CD14-positive monocyte (primary cell): ENCODE measurements at regions not wholly inside any gene's neighbourhood (a gene's known extent, or its start where the extent isn't known, plus 50 kb on each side); places are given as distances from the start of the nearest gene placed in this dataset.

Experiments used
- DNase-seq, 3 donors: peaks; one replicate each; pipeline ENCODE4 v3.0.0-alpha.2; 2011 to 2022
- H2AFZ ChIP-seq: 2 replicates; pipeline ENCODE4 v1.6.0; 2012; ENCODE audit warnings: mild to moderate bottlenecking, low read depth, low read length, inconsistent platforms; ENCODE audit not compliant: insufficient read depth, poor library complexity, severe bottlenecking
- H3K27ac ChIP-seq, 2 donors: 1 replicate in 1 of 2; 2 replicates in 1 of 2; pipeline ENCODE4 v1.5.1; 2012 to 2013; ENCODE audit warnings: low read length in 2 of 2, control low read depth in 1 of 2, inconsistent platforms in 1 of 2, low read depth in 1 of 2, mild to moderate bottlenecking in 1 of 2
- H3K27me3 ChIP-seq, 2 donors: one replicate each; pipeline versions ENCODE4 v1.6.0 to v1.6.1; 2011 to 2013; ENCODE audit warnings: low read length in 2 of 2; ENCODE audit not compliant: control insufficient read depth in 2 of 2, insufficient read depth in 2 of 2
- H3K36me3 ChIP-seq, 2 donors: replicated peaks in 1 of 2; 1 replicate in 1 of 2; 2 replicates in 1 of 2; pipeline versions ENCODE4 v1.5.1 to v1.6.1; 2012 to 2013; ENCODE audit warnings: low read length in 2 of 2, control low read depth in 1 of 2, inconsistent platforms in 1 of 2, mild to moderate bottlenecking in 1 of 2; ENCODE audit not compliant: insufficient read depth in 2 of 2, control insufficient read depth in 1 of 2
- H3K4me1 ChIP-seq, 2 donors: 1 replicate in 1 of 2; 2 replicates in 1 of 2; pipeline versions ENCODE4 v1.5.1 to v1.6.1; 2012 to 2013; ENCODE audit warnings: low read length in 2 of 2, control low read depth in 1 of 2, inconsistent platforms in 1 of 2, mild to moderate bottlenecking in 1 of 2, moderate library complexity in 1 of 2; ENCODE audit not compliant: insufficient read depth in 2 of 2, control insufficient read depth in 1 of 2
- H3K4me2 ChIP-seq: replicated peaks from 2 replicates; pipeline ENCODE3; 2012; ENCODE audit warnings: low read length, moderate library complexity, mild to moderate bottlenecking; ENCODE audit not compliant: poor library complexity, severe bottlenecking; ENCODE audit errors: extremely low read depth
- H3K4me3 ChIP-seq, 3 experiments: fragments of 200-600 bp in 1 of 3; sonication (generic) in 1 of 3; replicated peaks in 1 of 3; 1 replicate in 2 of 3; 2 replicates in 1 of 3; pipeline ENCODE4 v1.5.1; 2011 to 2013; ENCODE audit warnings: low read length in 3 of 3, mild to moderate bottlenecking in 3 of 3, control low read depth in 2 of 3, low read depth in 2 of 3, inconsistent platforms in 1 of 3, moderate library complexity in 1 of 3
- H3K79me2 ChIP-seq: 2 replicates; pipeline ENCODE4 v1.6.0; 2012; ENCODE audit warnings: mild to moderate bottlenecking, control low read depth, inconsistent platforms, low read length, moderate library complexity; ENCODE audit not compliant: insufficient read depth
- H3K9ac ChIP-seq: 2 replicates; pipeline ENCODE4 v1.6.0; 2017; ENCODE audit warnings: low read length, mild to moderate bottlenecking; ENCODE audit not compliant: insufficient read depth, poor library complexity, severe bottlenecking
- H3K9me3 ChIP-seq, 2 donors: replicated peaks in 1 of 2; 1 replicate in 1 of 2; 2 replicates in 1 of 2; pipeline versions ENCODE4 v1.5.1 to v1.6.1; 2012 to 2013; ENCODE audit warnings: low read length in 2 of 2, control low read depth in 1 of 2; ENCODE audit not compliant: control insufficient read depth in 1 of 2, insufficient read depth in 1 of 2
- H4K20me1 ChIP-seq: 2 replicates; pipeline ENCODE4 v1.6.0; 2012; ENCODE audit warnings: mild to moderate bottlenecking, low read length, control low read depth, moderate library complexity; ENCODE audit not compliant: insufficient read depth
- H3K27ac Mint-ChIP-seq, 7 donors: one replicate each; pipeline ENCODE4 v1.8.0; 2020; ENCODE audit warnings: mild to moderate bottlenecking in 7 of 7, mixed read lengths in 7 of 7, moderate library complexity in 6 of 7, inconsistent platforms in 2 of 7
- H3K27me3 Mint-ChIP-seq, 3 donors: one replicate each; pipeline ENCODE4 v1.8.0; 2021 to 2022; ENCODE audit warnings: low read depth in 3 of 3, mild to moderate bottlenecking in 3 of 3, mixed read lengths in 3 of 3, moderate library complexity in 3 of 3, inconsistent platforms in 1 of 3
- H3K36me3 Mint-ChIP-seq, 2 donors: one replicate each; pipeline ENCODE4 v1.8.0; 2020; ENCODE audit warnings: mixed read lengths in 2 of 2, inconsistent platforms in 1 of 2, mild to moderate bottlenecking in 1 of 2
- H3K4me1 Mint-ChIP-seq: one replicate; pipeline ENCODE4 v1.8.0; 2020; ENCODE audit warnings: mild to moderate bottlenecking, mixed read lengths
- H3K4me3 Mint-ChIP-seq, 2 donors: one replicate each; pipeline ENCODE4 v1.8.0; 2020; ENCODE audit warnings: mild to moderate bottlenecking in 2 of 2, mixed read lengths in 2 of 2, moderate library complexity in 1 of 2
- H3K9me3 Mint-ChIP-seq, 7 donors: one replicate each; pipeline ENCODE4 v1.8.0; 2020 to 2022; ENCODE audit warnings: mixed read lengths in 7 of 7, mild to moderate bottlenecking in 6 of 7, moderate library complexity in 6 of 7, inconsistent platforms in 2 of 7
- WGBS: methylation state at CpG from one replicate; pipeline ENCODE4 v1.1.5; 2013; ENCODE audit warnings: missing lambda C conversion rate; ENCODE audit not compliant: insufficient coverage; 5-methylcytosine and 5-hydroxymethylcytosine counted together
- intact Hi-C, 2 donors: fragments of 100-400 bp; cut with micrococcal nuclease; formaldehyde crosslinking; loops; one replicate each; pipeline versions ENCODE4 v1.15.0 to v1.15.1; 2023
- TF ChIP-seq, protein P1 (sequence below): fragments of 200-600 bp; IDR thresholded peaks from one replicate; pipeline ENCODE4 v1.8.0; 2022; ENCODE audit warnings: antibody characterized with exemption, mild to moderate bottlenecking

DNA sequence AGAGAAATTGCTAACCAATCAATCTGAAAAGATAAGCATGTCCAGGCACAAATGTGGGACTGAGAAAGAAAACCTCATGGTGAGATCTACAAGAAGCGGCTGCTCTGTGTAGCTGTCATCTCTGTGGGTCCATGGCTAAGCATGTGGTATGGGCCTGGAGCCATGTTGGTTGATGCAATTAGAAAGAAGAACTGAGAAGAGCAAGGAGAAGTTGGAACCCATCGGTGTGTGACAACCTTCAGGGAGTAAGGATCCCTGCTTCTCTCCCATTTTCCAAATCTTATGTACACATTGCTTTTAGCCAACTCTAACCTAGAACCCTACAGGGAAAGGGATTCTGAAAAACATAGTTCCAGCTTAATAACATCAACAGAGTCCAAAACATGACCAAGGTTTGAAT, 890.2 kb downstream of the FSTL5 start:
- Histone ChIP-seq H3K4me3 (no peak overlapping the region), H3K79me2 (no peaks in the 10 kb centered on the region), H4K20me1 (no peaks in the 10 kb centered on the region), H3K4me2 (no peak overlapping the region), H3K36me3 (no peaks in the 10 kb centered on the region), H3K9me3 (peaks cover under 1 to 21% of the 10 kb centered on the region in 2 donors), H3K9ac (no peak overlapping the region), H3K4me1 (no peaks in the 10 kb centered on the region), H3K27ac (no peak overlapping the region), H2AFZ (no peak overlapping the region), H3K27me3 (no peaks in the 10 kb centered on the region)
- WGBS, result 100% methylated on average over 1 of the region's 2 CpGs
- Mint-ChIP-seq H3K27me3 (no peaks in the 10 kb centered on the region), H3K4me3 (no peak overlapping the region), H3K27ac (no peak overlapping the region), H3K9me3 (peaks cover 0 to 13% (median 9%) of the 10 kb centered on the region in 7 donors), H3K4me1 (no peaks in the 10 kb centered on the region), H3K36me3 (no peaks in the 10 kb centered on the region)
- intact Hi-C loops, result no loop called here
- no peak for DNase-seq
- TF ChIP-seq, protein P1, sequence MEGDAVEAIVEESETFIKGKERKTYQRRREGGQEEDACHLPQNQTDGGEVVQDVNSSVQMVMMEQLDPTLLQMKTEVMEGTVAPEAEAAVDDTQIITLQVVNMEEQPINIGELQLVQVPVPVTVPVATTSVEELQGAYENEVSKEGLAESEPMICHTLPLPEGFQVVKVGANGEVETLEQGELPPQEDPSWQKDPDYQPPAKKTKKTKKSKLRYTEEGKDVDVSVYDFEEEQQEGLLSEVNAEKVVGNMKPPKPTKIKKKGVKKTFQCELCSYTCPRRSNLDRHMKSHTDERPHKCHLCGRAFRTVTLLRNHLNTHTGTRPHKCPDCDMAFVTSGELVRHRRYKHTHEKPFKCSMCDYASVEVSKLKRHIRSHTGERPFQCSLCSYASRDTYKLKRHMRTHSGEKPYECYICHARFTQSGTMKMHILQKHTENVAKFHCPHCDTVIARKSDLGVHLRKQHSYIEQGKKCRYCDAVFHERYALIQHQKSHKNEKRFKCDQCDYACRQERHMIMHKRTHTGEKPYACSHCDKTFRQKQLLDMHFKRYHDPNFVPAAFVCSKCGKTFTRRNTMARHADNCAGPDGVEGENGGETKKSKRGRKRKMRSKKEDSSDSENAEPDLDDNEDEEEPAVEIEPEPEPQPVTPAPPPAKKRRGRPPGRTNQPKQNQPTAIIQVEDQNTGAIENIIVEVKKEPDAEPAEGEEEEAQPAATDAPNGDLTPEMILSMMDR, result no peak

DNA sequence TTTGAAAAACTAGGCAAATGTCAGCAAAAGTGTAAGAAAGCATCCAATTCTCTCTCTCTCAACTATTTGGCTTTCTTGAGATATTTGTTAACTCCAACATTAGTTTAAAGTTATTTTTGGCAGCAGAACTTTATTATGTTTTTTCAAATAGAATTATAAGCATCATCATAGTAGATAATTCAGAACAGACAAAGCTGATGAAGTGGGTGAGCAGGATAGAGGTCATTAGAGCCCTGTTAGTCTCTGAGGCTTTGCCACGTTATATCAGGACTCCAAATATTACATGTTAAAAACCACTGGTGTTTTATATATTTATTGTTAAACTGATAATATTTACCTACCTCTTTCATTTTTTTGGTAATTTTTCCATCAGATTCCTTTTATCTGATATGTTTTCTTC, 903.0 kb downstream of the FSTL5 start:
- peaks cover 15 to 17% of the 10 kb centered on the region in 2 donors for H3K9me3 ChIP-seq
- H3K27me3 ChIP-seq, result no peaks in the 10 kb centered on the region
- no peak overlapping the region for H3K4me3 Mint-ChIP-seq
- TF ChIP-seq, protein P1, result no peak
- H3K36me3 Mint-ChIP-seq, result no peaks in the 10 kb centered on the region
- no peak overlapping the region for H3K4me3 ChIP-seq
- no peaks in the 10 kb centered on the region for H3K79me2 ChIP-seq
- no peaks in the 10 kb centered on the region for H3K4me1 ChIP-seq
- no peak overlapping the region for H2AFZ ChIP-seq
- H3K27ac ChIP-seq, result no peak overlapping the region
- peaks cover 0 to 2% (median 0%) of the 10 kb centered on the region in 3 donors for H3K27me3 Mint-ChIP-seq
- no peak for DNase-seq
- H3K36me3 ChIP-seq, result no peaks in the 10 kb centered on the region
- no peaks in the 10 kb centered on the region for H3K4me1 Mint-ChIP-seq
- H4K20me1 ChIP-seq, result no peaks in the 10 kb centered on the region
- intact Hi-C loops, result no loop called here
- H3K27ac Mint-ChIP-seq, result no peak overlapping the region
- WGBS, result no CpG with 5 or more reads among the region's 1 CpG
- no peak overlapping the region for H3K9ac ChIP-seq
- no peak overlapping the region for H3K4me2 ChIP-seq
- peaks cover 7 to 16% (median 13%) of the 10 kb centered on the region in 7 donors for H3K9me3 Mint-ChIP-seq
